GM19238 (cell line): ENCODE measurements at regions not wholly inside any gene's neighbourhood (a gene's known extent, or its start where the extent isn't known, plus 50 kb on each side); places are given as distances from the start of the nearest gene placed in this dataset.

Source experiments
- DNase-seq: peaks from one replicate; pipeline ENCODE4 v3.0.0; 2011; ENCODE audit warnings: low spot score; ENCODE audit not compliant: insufficient read length

DNA sequence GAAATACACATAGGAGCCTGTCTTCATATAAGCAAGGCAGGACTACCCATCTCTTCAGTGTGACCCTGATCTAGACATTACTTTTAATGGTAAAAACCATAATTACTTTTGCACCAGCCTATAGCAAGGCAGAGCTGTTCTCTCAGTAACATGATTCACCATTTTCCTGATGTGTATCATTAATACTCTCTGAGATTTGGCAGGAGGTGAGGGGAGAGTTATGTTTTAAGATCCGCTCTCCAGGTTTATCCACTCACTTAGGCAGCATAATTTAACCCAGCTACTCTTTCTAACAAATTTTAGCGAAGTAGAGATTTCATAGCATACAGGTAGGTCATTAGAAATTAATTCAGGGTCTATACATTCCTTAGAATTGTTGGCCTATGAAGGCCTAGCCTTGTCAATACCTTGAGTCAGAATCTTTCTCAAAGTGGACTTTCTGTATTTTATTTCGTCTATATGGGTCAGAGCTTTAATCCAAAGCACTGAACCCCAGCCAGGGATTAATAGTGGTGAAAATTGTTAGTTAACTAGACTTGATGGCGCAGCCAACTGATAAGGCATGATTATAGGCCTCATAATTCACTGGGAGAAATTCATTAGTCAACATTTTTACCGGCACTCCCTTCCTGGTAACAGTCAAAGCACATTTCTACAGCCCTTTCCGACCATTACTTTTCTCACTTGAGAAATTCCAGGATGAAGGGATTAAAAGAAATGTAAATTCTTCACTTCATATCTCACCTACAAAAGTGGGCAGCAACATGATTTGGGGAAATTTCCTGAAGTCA is 955.1 kb downstream of the DIAPH3 start:
- DNase-seq: no peak

DNA sequence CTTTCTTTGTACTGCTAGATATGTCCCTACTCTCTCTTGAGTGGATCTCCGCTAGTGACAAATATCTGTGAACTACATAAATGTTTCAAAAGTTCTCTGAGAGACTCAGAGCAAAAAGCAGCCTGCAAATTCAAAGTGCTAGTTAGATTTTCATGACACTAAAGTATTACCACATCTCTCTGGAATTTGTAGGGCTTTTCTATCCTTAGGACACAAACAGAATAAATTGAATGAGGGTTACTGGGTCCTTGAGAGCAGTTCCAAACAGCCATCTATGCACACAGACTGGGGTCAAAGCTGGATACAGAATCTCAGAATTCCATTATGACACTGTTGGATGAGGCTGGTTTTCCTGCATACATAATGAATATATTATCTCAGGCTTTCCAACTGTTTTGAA is 953.2 kb downstream of the DIAPH3 start:
- no peak for DNase-seq

DNA sequence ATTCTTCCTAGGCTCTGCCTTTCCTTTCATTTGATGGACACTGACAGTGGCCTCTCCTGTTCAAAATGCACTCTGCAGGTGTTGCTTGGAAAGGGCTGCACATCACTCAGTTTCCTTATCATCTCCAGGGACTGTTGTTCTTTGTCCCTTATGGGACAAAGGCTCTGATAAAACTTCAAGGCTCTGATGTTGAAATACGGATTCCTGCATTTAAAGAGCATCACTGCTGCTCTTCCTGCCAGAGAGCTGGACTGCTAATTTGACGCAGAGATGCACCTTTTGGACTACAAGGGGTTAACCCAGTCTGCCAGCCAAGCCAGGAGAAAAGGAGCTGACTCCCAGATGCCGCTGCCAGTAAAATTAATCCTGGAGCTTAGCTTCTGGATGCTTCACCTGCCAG is 952.1 kb downstream of the DIAPH3 start:
- DNase-seq: no peak

DNA sequence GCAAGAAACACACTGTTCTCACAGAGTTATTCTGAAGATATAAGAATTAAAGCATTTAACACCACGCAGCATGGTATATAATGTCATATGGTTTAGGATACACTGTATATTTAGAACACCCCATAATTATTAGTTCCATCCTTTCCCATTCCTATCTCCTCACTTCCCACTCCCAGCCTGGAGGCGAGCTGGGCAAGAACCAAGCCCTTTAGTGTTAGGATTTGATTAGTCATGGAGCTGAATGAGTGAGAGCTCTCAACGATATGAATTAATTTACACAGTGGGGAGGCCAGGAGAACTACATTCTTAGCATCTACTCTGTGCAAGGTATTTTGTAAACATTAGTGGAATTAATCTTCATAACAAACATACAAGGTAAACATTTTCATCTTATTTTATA is 934.3 kb downstream of the DIAPH3 start:
- no peak for DNase-seq

DNA sequence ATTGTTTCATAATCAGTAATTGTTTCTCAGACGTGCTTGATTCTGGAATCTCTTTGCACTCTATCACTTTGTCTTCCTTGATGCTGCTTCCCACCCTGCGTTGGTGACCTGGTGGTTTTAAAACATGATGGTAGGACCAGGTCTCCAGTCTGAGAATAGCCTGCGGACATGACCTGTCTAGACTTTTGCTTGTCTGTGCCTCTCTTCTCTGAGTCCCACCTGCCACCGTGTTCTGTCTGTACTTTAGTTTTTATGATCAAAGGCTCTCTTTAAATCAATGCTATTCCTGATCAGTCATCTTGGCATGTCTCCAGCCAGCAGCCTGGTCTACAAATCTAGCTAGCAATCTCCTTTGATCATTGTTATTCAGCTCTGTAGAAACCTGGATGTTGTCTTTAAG is 933.9 kb downstream of the DIAPH3 start:
- no peak for DNase-seq

DNA sequence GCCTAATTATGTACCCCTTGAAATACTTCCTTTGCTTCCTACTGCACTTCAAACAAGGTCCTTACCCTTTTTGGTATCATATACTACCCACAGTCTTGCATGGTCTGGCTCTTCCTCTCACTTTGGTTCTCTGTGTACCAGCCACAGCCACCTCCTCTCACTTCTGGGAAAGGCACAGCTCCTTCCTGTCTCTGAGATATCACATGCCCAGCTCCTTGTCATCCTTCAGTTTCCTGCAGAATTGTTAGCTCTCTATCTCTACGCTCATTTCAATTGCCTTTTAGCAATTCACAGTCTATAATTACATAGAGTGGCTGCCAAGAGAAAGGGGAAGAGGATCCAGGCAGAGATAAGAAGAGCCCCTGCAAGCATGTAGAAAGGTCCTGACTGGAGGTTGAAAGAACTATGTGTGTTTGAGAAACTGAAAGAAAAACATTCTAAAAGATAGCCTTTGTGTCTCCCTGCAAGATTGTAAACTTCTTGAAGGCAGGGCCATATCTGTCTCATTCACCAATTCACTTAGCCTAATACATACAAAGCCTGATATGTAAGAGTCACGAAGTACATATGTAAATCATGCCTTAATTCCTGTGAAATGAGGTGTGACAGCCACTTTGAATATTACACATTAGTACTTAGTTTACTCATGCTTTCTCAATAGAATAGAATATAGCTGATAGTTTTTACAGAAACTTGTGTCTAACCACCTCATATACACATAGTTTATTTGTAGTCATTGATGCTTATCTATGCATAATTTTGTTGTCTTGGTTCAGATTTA is 933.1 kb downstream of the DIAPH3 start:
- DNase-seq: no peak

DNA sequence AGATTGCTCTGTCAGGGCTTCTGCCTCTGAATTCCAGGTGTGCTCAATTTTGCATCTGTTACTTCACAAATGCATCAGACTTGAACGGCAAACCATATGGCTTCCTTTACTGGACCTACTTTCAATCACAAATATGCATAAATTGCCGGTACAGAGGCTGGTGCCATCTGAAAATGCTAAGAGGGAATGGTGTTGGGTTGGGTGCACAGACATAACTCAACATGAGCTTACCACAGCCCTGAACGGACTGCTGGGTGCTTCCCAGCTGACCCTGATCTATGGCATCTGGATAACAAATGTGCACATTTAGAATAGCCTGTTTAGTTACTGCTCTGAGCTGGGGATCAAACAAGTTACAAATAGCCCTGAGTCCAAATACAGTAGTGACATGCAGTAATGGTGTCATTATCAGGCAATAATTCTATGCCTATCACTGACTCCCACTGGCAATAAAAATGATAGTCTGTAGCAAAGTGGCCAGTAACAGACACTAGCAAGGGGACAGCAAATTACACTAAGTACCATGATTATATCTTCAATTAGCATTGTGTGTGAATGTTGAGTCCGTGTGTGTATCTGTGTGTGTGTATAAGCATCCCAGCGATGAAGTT is 927.3 kb downstream of the DIAPH3 start:
- no peak for DNase-seq

DNA sequence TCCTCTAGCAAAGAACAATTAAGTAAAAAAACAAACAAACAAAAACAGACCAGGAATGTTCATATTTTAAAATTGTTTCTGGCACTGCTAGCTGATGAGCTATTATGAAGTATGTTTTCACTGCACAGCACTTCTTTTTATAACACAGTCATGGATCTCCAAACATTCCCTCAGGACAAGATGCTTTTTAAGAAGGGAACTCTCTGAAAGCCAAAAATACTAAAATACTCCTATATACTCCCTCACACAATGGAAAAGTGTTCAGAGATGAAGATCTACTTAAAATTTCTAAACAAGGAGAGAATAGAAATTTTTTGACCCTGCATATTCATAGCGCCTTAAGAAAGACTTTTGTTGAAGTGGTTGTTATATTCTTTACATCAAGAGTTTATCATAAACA is 926.8 kb downstream of the DIAPH3 start:
- no peak for DNase-seq

DNA sequence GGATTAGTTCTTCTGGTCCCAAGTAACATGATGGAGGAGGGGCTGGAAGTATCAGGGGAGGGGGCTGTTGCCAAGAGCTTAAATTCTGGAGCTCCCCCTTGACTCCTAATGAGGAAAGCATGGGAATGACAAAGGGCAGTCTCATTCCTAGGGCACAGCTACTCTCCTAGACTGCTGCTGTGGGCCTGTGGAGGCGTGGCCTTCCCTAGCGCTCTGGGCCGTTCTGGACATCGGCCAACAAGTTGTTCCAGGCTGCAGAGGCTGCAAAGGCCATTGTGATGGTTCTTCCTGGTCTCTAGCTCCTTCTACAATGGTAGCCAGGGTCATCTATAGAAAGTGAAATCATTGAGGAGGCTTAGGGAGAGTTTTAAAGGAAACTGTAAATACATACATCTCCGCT is 916.6 kb downstream of the DIAPH3 start:
- no peak for DNase-seq

DNA sequence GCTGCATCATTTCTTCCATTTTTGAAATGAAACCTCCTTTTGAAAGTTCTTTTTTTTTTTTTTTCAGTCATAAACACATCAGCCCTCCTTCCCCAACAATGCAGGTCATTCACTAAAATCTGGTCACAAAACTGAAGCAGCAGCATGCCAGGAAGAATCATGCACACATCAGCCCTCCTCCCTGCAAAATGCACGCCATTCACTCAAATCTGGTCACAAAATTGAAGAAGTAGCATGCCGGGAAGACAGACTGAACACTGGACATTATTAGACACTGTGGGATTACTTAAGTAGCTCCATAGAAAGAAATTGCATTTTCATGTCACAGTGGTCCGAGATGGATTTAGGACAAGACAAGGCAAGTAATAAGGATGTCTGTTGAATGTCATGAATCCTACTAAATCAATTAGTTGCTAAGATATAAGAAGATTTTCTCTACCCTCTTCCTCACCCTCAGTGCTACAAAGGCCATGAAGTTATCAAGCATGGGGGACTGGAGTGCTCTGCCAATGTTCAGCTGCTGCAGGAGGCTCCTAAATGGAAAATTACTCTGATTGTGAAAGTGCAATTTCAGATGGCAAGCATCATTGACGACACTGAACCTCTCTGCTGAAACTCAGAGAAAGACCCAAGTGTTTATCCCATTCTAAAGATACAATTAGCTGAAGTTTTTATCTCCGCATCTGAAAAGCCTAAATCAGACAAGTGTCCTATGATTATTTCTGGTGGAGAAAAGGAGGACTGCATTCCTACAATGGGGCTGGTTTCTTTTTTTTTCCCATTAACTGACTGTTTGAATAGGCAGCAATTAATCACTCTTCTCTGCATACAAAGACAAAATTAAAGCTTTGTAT is 913.2 kb downstream of the DIAPH3 start:
- DNase-seq: no peak

DNA sequence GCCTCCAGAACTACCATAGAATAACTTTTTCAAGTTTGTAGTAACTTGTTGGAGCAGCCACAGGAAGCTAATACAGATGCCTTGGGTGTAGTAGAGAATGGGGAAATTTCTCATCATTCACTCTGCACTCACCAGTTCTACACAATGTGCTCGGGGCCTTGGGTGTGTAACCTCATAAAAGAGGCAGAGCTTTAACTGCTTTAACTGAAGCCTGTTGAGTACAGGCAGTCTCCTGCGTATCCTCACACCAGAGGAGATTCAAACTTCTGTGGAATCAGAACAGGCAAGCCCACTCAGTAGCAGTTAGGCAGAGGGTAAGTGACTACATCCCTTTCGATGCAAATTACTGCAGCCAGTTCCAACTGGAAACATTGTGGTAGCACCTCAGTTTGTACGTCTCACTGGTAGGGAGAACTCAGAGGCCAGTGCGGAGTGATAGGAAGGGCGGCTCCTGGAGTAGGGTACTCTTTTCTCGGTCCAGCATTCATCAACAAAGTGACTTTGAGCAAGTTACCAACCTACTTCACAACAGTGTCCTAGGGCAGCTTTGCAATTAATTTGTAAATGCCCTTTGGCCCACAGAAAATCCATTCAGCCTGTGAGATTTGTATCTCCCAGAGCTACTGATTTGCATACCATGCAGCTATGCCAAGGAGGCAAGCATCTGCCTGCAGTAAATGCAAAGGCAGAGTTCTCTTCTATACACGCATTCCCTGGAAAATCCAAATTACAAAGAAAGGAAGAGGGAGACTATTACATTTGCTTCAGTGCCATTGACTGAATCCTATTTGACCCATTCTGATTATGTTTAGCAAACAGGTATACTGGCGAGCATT is 904.3 kb downstream of the DIAPH3 start:
- DNase-seq: no peak

DNA sequence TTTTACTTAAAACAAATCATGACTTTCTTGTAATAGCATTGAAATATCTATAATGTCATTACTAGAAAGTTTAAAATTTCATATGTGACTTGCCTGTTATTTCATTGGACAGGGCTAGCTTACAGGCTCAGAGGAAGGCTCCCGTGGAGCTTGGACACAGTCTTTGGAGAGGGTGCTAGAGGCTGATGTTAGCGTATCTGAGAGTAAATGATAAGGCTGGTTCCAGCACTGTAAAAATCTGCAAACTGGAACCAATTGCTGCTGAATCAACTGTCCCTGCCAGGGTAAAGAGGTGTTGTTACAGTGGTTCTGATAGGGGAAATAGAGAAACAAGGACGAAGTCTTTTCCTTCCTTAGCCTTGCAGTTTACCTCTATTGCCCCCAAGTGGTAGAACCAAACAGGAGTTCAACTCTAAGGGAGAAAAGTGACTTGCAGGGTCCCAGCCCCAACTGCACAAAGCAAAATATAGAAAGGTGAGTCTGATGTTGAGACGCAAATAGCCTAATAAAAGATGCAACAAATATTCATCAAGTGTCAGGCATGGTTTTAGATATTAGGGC is 901.7 kb downstream of the DIAPH3 start:
- no peak for DNase-seq

DNA sequence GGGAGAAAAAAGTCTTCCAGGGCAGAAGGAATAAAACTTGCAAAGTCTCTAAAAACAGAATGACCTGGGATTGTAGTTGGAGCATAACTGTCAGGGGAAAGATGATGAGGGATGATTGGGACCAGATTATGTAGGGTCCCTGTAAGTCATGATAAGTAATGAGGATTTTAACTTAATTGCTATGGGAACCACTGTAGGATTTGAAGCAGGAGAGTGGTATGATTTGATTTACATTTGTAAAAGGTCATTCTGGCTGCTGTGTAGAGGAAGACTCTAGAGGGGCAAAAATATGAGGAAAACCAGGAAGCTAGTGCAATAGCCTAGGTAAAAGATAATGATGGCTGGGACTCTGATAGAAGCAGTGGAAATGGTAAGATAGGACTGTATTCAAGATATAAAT is 900.2 kb downstream of the DIAPH3 start:
- no peak for DNase-seq

DNA sequence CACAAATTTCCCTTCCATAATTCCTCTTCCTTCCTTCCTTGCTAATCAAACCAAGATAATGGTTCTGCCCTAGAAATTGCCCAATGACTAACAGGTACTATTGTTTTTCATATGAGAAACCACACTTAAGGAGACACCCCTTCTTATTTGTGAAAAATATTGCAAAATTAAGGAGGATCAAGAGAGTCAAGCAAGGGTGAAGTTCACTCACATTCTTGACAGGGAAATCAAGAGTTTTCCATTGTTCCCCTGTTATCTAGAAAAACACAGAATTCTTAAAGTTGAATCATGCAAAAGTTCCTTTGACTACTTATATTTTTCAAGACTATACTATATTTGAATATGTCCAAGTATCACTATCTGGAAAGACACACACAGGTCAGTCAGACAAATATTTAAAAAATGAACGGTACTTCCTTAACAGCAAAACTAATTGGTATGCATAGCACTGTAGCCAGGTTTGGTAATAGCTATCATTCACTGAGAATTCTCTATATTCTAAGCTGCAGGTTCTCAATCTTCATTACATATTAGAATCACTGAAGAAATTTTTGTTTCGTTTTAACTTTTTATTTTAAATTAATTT is 897.2 kb downstream of the DIAPH3 start:
- no peak for DNase-seq

DNA sequence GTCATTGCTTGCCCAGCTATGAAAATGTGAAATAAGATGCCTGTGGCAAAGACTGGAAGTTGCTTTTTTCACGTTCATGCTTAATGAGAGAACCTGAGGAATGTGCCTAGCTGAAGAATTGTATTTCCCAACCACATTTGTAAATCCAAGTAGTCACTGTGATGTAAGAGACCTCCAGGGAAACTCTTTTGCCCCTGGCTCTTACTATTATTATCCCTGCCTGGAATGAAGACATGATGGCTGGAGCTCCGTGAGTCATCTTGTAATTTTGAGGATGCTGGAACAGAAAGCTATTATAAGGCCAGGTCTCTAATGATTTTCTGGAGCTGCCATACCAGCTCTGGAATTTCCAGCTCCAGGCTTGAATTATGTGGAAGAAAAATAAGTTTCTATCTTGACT is 894.3 kb downstream of the DIAPH3 start:
- DNase-seq: no peak

DNA sequence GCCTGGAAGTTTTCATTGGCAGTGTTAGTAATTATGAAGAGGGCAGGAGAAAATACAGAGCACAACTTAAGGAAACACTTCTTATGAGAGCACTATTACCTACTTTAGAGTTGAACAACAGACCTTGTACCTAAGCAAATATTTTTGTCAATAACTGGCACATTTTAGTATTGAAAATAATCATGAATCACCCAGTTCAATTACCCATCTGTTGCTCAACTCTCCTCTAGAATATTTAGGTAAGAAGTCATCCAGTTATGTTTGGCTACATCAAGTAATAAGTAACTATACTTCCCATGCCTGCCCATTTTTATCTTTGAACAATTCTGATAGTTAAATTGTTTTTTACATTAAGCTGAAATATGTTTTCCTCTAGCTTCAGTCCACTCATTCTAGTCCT is 893.4 kb downstream of the DIAPH3 start:
- no peak for DNase-seq

DNA sequence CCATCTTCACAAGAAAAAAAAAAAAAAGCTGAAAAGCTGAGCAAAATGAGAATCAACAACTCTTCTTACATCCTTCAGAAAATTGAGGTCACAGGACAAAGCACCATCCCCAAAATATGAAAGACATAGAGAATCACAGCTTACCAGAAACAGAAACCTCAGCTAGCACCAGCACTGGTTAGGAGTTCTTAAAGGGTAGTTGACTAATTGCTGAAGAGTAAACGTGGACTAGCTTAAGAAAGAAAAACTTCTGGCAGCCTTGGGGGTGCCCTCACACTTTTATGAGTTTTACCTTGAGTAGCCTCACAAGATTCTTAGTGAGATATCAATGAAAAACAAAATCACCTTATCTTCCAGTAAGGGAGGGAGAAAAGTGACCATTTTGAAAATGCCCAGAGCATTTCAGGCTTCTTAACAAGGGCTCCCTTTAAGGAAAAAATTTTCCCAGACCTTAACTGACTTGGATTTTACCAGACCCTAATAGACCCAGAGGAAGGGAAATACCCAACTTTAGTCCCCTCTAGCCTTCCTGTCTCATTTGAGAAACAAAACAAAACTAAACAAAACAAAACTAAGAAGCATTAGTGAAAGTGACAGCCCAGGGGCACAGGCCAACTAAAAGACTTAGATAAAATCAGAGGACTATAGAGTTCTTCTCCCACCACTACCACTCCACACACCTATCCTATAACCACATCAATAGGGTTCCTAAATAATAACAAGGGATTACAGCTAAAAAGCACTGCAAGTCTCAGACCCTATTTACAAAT is 888.6 kb downstream of the DIAPH3 start:
- no peak for DNase-seq

DNA sequence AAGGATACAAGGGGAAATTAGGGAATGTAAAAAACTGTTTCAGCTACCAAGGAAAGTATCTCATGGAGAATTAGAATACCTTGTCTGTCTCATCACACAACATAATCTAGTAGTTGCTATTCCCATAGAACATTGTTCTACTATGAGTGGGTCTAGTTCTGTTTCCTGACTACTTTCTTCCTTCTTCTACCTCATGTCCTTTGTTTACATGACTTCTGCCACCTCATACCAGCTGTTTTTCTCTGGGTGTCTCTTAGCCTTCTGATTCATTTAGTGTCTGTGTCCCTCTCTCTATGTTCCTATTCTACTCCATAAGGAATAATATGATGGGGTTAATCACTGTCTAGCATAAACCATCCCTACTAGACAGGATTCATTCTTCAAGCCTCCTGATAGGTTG is 887.3 kb downstream of the DIAPH3 start:
- DNase-seq: no peak

DNA sequence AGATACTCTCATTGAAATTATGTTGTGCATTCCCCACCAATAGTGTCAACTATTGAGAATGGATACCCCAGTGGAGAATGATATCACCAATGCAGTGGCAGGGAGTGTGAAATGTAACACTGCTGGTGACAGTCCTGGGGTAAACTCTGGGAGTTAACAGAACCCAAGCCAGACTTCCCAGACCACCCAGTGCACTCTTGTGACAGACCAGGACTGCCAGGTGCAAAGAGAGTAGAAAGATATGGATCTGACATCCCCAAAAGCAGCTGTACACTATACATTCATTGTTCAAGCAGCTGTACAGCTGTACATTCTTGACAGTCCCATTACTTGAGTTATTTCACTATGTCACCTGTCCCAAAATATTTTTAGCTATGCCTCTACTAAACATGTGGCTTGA is 886.6 kb downstream of the DIAPH3 start:
- DNase-seq: no peak
